Stimulated activated CD8-positive, alpha-beta memory T cell treated with anti-CD3 and anti-CD28 coated beads, Interleukin-12 subunit alpha, Interleukin-12 subunit beta, amount 100 ng/mL, for 4 hours (primary cell): ENCODE measurements at regions not wholly inside any gene's neighbourhood (a gene's known extent, or its start where the extent isn't known, plus 50 kb on each side); places are given as distances from the start of the nearest gene placed in this dataset.

ENCODE experiments used
- DNase-seq: peaks from one replicate; pipeline ENCODE4 v3.0.0-alpha.2; 2020; ENCODE audit warnings: low read depth

DNA sequence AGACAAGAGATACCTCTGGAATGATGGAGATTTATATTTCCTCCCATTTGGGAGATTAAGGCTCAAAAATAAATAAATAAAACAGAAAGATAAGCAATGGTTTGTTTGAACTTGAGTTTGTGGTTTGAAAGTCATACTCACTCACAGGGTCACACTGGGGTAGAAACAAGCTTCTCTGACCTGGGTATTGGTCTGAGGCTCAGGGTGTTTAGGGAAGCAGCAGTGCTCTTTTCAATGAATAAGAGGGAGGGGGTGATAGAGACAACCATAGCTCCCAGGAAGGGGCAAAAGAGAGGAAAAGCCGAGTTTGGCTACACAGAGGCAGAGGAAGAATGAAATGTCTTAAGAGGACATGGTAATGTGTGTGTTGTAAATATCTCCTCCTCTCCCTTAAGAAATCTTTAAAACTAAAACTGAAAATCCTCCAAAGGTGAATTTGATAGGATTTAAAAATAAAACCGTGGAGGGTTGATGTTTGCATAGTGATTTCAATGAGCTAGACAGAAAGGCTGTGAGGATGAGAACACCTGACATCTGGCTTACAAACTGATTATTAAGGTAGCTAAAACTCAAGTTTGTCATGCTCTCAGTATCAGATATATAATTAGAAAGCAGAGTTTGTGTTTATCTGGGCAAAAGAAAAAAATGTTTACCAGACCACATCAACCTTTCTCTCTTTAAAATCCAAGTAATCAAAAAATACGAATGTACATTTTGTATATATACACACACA lies 159.9 kb upstream of the TMEFF2 start:
- no peak for DNase-seq

DNA sequence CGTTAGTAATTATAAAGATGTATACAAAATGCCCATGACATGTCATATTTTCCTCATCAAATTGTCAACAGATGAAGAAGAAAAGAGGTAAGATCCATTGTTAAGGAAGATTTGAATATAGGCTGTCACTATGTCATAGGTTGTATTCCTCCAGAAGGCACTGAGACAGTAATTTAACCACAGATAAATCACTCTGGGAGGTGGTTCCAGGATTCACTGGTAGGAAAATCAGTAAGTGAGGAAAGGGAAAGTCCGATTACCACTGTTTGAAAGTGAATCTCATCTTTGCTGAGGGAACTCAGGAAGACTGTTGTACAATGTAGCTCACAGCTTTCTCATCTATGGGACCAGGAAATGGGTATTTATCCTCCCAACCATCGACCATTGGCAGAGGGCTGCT lies 152.8 kb upstream of the TMEFF2 start:
- no peak for DNase-seq

- no peak for DNase-seq
Observed at GRCh38 chr2:192345287-192345686, 150.6 kb upstream of the TMEFF2 start.

GRCh38 chr2:192333642-192334041 lies 138.9 kb upstream of the TMEFF2 start:
- DNase-seq: no peak

GRCh38 chr2:192328297-192328696 lies 133.6 kb upstream of the TMEFF2 start:
- DNase-seq: no peak

- DNase-seq: no peak
Observed at GRCh38 chr2:192327576-192327975, 132.8 kb upstream of the TMEFF2 start.

GRCh38 chr2:192315543-192315942 lies 120.8 kb upstream of the TMEFF2 start:
- DNase-seq: no peak

- no peak for DNase-seq
Observed at GRCh38 chr2:192314800-192315481, 120.2 kb upstream of the TMEFF2 start.

DNA sequence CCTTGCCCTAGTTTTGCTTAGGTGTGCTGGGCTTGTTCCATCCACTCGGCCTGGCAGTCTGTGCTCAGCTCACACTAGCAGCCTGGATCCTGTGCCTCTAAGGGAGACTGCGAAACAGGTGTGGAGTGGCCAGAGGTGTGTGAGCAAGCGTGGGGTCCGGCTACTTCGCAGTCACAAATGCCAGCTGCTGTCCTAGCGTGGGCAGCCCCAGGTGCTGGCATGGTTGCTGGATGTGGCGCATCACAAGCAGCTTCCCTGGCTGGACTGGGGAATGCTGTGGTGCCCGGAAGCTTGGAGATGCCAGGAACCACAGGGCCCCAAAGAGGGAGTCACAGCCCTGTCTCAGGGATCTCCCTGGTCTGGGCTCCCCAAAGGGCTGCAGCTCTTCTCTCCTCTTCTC lies 119.0 kb upstream of the TMEFF2 start:
- DNase-seq: no peak

- DNase-seq: no peak
Observed at GRCh38 chr2:192311701-192312460, 117.1 kb upstream of the TMEFF2 start.

DNA sequence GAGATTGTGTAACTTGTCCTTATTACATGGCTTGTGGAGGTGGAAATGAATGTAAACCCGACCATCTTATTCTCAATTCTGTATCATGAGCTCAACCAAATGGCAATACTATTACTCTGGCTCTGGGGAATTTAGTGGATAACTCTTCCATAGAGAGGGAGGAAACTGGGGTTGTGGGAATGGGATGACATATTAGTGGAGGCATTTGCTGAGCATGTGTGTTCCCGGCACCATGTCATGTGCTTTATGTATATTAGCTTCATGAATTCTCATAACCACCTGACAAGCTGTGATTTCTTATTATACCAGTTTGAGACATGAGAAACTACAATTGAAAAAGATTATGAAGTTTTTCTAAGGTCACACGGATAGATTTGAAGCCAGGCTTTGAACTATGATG lies 112.8 kb upstream of the TMEFF2 start:
- no peak for DNase-seq

- DNase-seq: no peak
Observed at GRCh38 chr2:192298664-192299063, 103.9 kb upstream of the TMEFF2 start.

GRCh38 chr2:192292478-192292877 lies 97.7 kb upstream of the TMEFF2 start:
- no peak for DNase-seq

- DNase-seq: no peak
Observed at GRCh38 chr2:192288295-192288694, 93.6 kb upstream of the TMEFF2 start.

- no peak for DNase-seq
Observed at GRCh38 chr2:192286093-192286701, 91.5 kb upstream of the TMEFF2 start.

- DNase-seq: no peak
Observed at GRCh38 chr2:192283450-192283849, 88.7 kb upstream of the TMEFF2 start.

DNA sequence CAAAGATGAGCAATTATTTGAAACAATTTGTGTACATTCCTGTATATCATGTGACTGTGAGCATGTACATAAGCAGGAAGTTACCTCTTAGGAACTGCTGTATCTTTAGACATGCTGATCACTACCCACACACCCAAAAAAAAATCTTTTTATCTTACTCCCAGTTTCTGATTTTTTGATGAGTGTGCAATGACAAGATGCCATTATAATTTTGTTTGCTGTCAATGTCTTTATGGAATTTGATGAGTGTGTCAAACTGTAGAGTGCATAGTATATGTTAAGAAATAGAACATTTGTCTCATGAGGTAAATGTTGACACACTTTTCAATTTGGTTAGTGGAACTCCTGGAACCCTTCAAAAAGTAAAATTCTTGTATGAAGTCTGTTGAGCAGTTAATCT lies 84.0 kb upstream of the TMEFF2 start:
- no peak for DNase-seq

- DNase-seq: no peak
Observed at GRCh38 chr2:192277494-192278109, 82.9 kb upstream of the TMEFF2 start.

DNA sequence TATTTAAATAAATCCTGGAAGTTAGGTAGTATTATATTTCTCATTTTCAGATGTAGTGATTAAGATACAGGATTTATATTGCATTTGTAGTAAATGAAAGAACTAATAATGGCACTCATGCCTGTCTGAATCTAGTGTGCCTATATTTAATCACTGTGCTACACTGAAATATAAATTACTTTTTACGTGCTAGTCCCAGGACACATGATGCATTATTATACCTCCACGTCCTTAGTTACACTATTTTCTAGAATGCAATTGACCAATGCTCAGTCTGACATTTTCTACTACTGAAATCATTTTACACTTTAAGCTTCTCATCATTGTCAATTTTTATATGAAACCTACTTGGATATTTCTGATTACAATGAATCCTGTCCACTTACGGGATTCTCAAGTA lies 80.9 kb upstream of the TMEFF2 start:
- no peak for DNase-seq

DNA sequence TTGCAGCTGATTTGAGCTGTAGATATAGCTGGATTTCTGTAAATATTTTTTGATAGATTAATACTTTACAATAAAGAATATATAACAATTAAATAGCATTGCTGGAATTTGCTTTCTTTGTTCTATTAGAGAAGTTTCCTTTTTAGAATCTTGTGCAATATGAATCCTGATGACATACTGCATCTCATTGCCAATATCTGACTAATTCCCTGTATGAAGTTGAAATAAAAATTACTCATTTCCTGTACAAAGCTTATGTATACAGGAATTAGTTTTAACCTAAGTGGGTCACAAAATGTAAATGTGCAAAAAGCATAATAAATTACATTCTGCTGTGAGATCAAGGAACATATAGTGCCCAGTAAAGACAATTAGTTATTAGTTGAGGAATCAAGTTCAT lies 72.8 kb upstream of the TMEFF2 start:
- DNase-seq: no peak

DNA sequence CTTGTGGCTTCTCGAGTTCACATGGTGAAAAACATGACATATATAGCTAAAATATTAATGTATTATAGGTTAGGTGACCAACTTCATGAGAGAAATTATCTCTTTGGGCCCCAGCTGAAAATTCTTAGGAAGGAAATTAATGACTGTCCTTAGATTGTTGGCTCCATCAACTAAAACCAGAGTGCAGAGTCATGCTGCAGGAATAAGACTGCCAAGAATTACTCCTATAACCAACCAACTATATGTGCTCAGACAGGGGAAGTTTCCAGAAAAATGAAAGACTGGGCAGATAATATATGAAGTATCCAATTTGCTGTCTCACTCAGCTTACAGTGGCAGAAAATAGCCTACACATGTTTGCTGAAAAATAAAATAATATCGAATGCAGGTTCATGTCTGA lies 71.0 kb upstream of the TMEFF2 start:
- no peak for DNase-seq

DNA sequence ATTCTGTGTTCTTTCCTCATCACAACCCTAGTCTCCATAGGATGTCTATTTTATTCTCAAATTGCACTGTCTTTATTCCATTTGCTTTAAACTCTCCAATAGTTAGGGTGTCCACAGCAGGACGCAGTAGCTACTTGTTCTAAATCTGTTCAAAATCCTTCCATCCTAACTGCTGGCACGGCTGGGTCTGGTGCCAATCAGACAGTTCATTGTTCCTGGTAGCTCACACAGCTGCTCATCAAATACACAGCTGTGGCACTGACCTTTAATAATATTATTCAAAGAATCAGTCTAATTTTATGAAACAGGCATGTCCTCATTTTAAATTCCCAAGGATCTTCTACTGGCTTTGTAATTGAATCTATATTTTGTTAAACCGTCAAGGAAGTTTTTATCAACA lies 59.7 kb upstream of the TMEFF2 start:
- DNase-seq: no peak
